PC-3 (cell line): ENCODE measurements at regions not wholly inside any gene's neighbourhood (a gene's known extent, or its start where the extent isn't known, plus 50 kb on each side); places are given as distances from the start of the nearest gene placed in this dataset.

Source experiments
- ATAC-seq: fragments of 200-7000 bp; cut with Tn5 transposase; 2 replicates; pipeline ENCODE4 v1.9.1; 2020; ENCODE audit warnings: mild to moderate bottlenecking, moderate library complexity
- BruUV-seq: library from RNA; stranded (reverse); fragments of 400-500 nt; replicated peaks from 2 replicates; lab custom pipeline; 2021; lab: Mats Ljungman, UMichigan
- CTCF ChIA-PET: fragments of 300-600 bp; sonication (Branson Sonifier 250); formaldehyde crosslinking; loops from one replicate; lab custom pipeline; 2022; ENCODE audit warnings: antibody characterized with exemption; lab: Charles Lee
- POLR2A ChIA-PET: fragments of 300-600 bp; sonication (Branson Sonifier 250); formaldehyde crosslinking; loops from one replicate; lab custom pipeline; 2022; ENCODE audit warnings: antibody characterized with exemption; ENCODE audit not compliant: unreplicated experiment; lab: Charles Lee
- DNase-seq: peaks from one replicate; pipeline ENCODE4 v3.0.0-alpha.2; 2015
- H2AFZ ChIP-seq: fragments of 300-600 bp; sonication (generic); 2 replicates; pipeline ENCODE4 v1.6.0; 2016; ENCODE audit warnings: antibody characterized with exemption, low read length
- H3F3A ChIP-seq: fragments of 300-600 bp; sonication (generic); one replicate; pipeline ENCODE4 v1.6.0; 2017; ENCODE audit warnings: antibody characterized with exemption, low read length, control low read depth, mild to moderate bottlenecking; ENCODE audit not compliant: unreplicated experiment
- H3K27ac ChIP-seq: fragments of 300-600 bp; sonication (generic); 2 replicates; pipeline ENCODE4 v1.5.1; 2016; ENCODE audit warnings: mild to moderate bottlenecking, low read length
- H3K27me3 ChIP-seq: fragments of 300-600 bp; sonication (generic); 2 replicates; pipeline ENCODE4 v1.6.1; 2016; ENCODE audit warnings: low read length, mixed read lengths
- H3K36me3 ChIP-seq: fragments of 300-600 bp; sonication (generic); 2 replicates; pipeline ENCODE4 v1.6.1; 2016; ENCODE audit warnings: low read depth, mixed run types, low read length, mixed read lengths
- H3K4me1 ChIP-seq: fragments of 300-600 bp; sonication (generic); 2 replicates; pipeline ENCODE4 v1.5.1; 2016; ENCODE audit warnings: low read length; ENCODE audit not compliant: insufficient read depth
- H3K4me2 ChIP-seq: fragments of 300-600 bp; sonication (generic); 2 replicates; pipeline ENCODE4 v1.6.0; 2016; ENCODE audit warnings: low read length
- H3K4me3 ChIP-seq: fragments of 300-600 bp; sonication (generic); 2 replicates; pipeline ENCODE4 v1.5.1; 2016; ENCODE audit warnings: mild to moderate bottlenecking, low read length, mixed read lengths
- H3K79me2 ChIP-seq: fragments of 300-600 bp; sonication (generic); 2 replicates; pipeline ENCODE4 v1.6.1; 2017; ENCODE audit warnings: low read length, mixed read lengths
- H3K9ac ChIP-seq: fragments of 300-600 bp; sonication (generic); 2 replicates; pipeline ENCODE4 v1.6.0; 2016; ENCODE audit warnings: mild to moderate bottlenecking, low read length
- H3K9me2 ChIP-seq: fragments of 300-600 bp; sonication (generic); replicated peaks from 2 replicates; pipeline ENCODE4 v1.6.1; 2016; ENCODE audit warnings: mixed run types, low read length, mixed read lengths
- H3K9me3 ChIP-seq: fragments of 300-600 bp; sonication (generic); 2 replicates; pipeline ENCODE4 v1.6.1; 2016; ENCODE audit warnings: low read length, mixed read lengths
- H4K20me1 ChIP-seq: fragments of 300-600 bp; sonication (generic); 2 replicates; pipeline ENCODE4 v1.6.1; 2016; ENCODE audit warnings: low read length, mixed read lengths
- EZH2 ChIP-seq: fragments of 300-600 bp; sonication (generic); IDR thresholded peaks from one replicate; pipeline ENCODE4 v1.6.1; 2017; ENCODE audit warnings: antibody characterized with exemption, mild to moderate bottlenecking, low read length; ENCODE audit not compliant: unreplicated experiment
- EZH2phosphoT487 ChIP-seq: fragments of 300-600 bp; sonication (generic); IDR thresholded peaks from 2 replicates; pipeline ENCODE4 v1.6.1; 2018; ENCODE audit warnings: mild to moderate bottlenecking, antibody characterized with exemption, low read length, borderline replicate concordance
- intact Hi-C: fragments of 100-400 bp; cut with micrococcal nuclease; formaldehyde crosslinking; loops from 2 replicates; pipeline ENCODE4 v1.9.0; 2023
- TF ChIP-seq, protein P1 (sequence below): fragments of 300-600 bp; sonication (generic); conservative IDR thresholded peaks from 2 replicates; pipeline ENCODE4 v1.5.1; 2017; ENCODE audit warnings: antibody characterized with exemption, low read depth, mild to moderate bottlenecking, low read length

DNA sequence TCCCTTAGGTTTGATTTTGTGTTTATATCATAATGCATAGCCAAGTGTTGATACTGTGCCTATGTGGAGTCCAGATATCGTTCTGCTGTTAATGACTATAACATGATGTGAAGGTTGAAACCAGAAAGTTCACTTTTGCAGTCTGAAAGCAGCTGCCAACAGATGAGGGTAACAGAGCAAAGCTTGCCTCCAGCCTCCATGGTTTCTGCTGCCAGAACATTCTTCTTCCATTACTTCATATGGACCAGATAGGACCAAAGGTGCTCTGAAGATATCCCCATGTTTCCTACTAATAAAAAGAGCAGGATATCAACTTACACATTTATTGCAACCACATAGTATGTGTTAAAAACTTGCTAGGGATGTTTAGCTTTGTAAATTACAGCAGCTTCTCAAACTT, 394.1 kb downstream of the SPRY1 start:
- intact Hi-C loops, result no loop called here
- no peaks in the 10 kb centered on the region for H3K79me2 ChIP-seq
- no TSS peak for BruUV-seq
- TF ChIP-seq EZH2phosphoT487 (no peak), EZH2 (no peak)
- TF ChIP-seq, protein P1, sequence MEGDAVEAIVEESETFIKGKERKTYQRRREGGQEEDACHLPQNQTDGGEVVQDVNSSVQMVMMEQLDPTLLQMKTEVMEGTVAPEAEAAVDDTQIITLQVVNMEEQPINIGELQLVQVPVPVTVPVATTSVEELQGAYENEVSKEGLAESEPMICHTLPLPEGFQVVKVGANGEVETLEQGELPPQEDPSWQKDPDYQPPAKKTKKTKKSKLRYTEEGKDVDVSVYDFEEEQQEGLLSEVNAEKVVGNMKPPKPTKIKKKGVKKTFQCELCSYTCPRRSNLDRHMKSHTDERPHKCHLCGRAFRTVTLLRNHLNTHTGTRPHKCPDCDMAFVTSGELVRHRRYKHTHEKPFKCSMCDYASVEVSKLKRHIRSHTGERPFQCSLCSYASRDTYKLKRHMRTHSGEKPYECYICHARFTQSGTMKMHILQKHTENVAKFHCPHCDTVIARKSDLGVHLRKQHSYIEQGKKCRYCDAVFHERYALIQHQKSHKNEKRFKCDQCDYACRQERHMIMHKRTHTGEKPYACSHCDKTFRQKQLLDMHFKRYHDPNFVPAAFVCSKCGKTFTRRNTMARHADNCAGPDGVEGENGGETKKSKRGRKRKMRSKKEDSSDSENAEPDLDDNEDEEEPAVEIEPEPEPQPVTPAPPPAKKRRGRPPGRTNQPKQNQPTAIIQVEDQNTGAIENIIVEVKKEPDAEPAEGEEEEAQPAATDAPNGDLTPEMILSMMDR, result no peak
- no peaks in the 10 kb centered on the region for H3K27me3 ChIP-seq
- no peaks in the 10 kb centered on the region for H3K9me2 ChIP-seq
- no peak overlapping the region for H3K27ac ChIP-seq
- no peaks in the 10 kb centered on the region for H3K9me3 ChIP-seq
- no peak overlapping the region for H3K9ac ChIP-seq
- no peak overlapping the region for H3K4me2 ChIP-seq
- no peaks in the 10 kb centered on the region for H3F3A ChIP-seq
- DNase-seq (peak; percentile 9), ATAC-seq (no peak)
- H2AFZ ChIP-seq, result no peak overlapping the region
- no peaks in the 10 kb centered on the region for H3K4me1 ChIP-seq
- no peaks in the 10 kb centered on the region for H4K20me1 ChIP-seq
- H3K4me3 ChIP-seq, result no peak overlapping the region
- ChIA-PET CTCF (no interaction called here), POLR2A (no interaction called here)
- H3K36me3 ChIP-seq, result no peaks in the 10 kb centered on the region

DNA sequence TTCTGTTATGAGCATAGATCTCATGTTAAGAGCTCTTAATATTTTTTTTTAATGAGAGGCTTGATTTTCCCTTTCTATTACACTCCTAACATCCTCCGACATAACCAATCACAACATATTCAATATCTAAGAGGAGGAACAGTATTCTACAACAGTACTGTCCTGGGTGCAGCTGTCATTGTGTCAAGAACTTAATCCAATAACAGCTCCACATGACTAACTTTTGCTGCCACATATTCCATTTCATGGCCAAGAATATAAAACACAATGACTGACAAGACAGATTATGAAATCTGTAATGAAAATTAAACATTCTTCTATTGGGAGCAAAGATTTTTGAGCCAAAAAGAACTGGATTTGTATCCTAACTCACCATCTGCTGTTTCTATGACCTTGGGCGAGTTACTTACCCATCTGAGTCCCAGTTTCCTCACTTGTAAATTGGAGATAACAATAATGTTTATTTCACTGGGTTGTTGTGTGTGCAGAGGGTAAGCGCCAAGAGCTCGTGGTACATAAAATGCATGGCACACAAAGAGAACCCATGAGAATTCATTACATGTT, 405.6 kb downstream of the SPRY1 start:
- intact Hi-C loops, result no loop called here
- Histone ChIP-seq H3K27ac (no peak overlapping the region), H3K36me3 (no peaks in the 10 kb centered on the region), H3K9me3 (no peaks in the 10 kb centered on the region), H3K9ac (no peak overlapping the region), H3F3A (no peaks in the 10 kb centered on the region), H4K20me1 (no peaks in the 10 kb centered on the region), H3K79me2 (no peaks in the 10 kb centered on the region), H3K4me3 (no peak overlapping the region), H3K4me1 (no peaks in the 10 kb centered on the region), H2AFZ (no peak overlapping the region), H3K4me2 (no peak overlapping the region), H3K27me3 (no peaks in the 10 kb centered on the region), H3K9me2 (no peaks in the 10 kb centered on the region)
- TF ChIP-seq EZH2phosphoT487 (no peak), EZH2 (no peak)
- TF ChIP-seq, protein P1, result no peak
- CTCF ChIA-PET, result no interaction called here
- DNase-seq (no peak), ATAC-seq (no peak)
- POLR2A ChIA-PET, result no interaction called here
- BruUV-seq, result no TSS peak

DNA sequence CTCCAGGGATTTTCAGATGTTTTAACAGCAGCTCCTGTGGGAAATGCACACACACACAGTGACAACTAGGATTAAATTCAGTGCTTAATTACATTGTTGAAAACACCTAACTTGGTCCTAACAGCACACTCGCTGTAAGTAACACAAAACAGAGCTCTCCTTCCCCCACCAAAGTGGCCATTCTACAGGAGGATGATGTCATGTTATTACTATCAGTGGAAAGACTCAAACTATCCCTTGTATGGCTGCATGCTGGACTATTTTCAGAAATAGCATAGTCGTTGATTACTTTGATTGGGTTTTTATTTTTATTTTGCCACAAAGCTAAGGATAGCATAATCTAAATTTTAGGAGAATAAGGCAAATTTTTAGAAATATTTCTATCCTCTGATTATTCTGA, 406.3 kb downstream of the SPRY1 start:
- Histone ChIP-seq H3K36me3 (no peaks in the 10 kb centered on the region), H4K20me1 (no peaks in the 10 kb centered on the region), H3K4me2 (no peak overlapping the region), H3F3A (no peaks in the 10 kb centered on the region), H3K27ac (no peak overlapping the region), H2AFZ (no peak overlapping the region), H3K9me2 (no peaks in the 10 kb centered on the region), H3K9me3 (no peaks in the 10 kb centered on the region), H3K9ac (no peak overlapping the region), H3K4me1 (no peaks in the 10 kb centered on the region), H3K4me3 (no peak overlapping the region), H3K27me3 (no peaks in the 10 kb centered on the region), H3K79me2 (no peaks in the 10 kb centered on the region)
- CTCF ChIA-PET, result no interaction called here
- no peak for ATAC-seq
- TF ChIP-seq EZH2 (no peak), EZH2phosphoT487 (no peak)
- TF ChIP-seq, protein P1, result no peak
- intact Hi-C loops, result no loop called here
- DNase-seq, result no peak
- POLR2A ChIA-PET, result no interaction called here
- BruUV-seq, result no TSS peak
